ENCODE measurements at regions not wholly inside any gene's neighbourhood (a gene's known extent, or its start where the extent isn't known, plus 50 kb on each side); places are given as distances from the start of the nearest gene placed in this dataset.

DNA sequence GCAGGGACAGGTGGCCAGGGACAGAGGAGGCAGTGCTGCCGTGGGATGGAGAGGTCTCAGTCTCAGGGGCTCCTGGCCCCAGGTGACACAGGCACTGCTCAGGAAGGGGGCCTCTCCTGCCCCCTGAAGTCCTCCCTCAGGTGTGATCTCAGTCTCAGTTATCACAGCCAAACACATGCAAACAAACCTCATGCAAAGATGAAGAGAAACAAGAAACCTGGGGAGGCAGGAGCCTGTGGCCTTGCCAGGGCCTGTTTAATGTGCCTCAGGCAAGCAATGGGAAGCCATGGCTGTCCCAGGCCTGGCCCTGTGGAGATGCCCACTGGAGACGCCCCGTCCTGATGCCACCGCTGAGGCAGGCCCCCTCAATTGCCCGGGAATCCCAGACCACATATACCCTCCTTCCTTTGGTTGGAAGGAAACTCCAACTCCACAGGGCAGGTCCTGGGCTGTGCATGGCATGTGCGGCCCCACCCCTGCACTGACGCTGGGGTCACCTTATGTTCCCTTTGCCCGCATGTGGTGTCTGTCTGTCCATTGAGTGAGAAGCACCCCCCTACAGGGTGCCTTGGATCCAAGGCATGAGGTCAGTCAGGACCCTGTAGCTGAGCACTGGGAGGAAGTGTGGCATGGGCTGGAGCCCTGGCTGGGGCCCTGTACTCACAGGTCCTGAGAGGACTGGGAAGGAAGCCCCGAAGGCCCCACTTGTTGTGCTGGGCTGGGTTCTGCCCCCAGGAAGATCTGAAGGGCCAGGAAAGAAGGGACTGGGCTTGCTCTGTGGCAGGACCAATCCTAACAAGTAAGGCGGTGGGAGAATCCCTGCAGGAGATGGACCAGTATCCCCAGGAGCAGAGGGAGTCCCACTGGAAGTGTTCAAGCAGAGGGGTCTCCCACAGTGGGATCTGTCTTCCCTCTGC lies 68.8 kb upstream of the RAB6C start:
- TF ChIP-seq, protein P1, sequence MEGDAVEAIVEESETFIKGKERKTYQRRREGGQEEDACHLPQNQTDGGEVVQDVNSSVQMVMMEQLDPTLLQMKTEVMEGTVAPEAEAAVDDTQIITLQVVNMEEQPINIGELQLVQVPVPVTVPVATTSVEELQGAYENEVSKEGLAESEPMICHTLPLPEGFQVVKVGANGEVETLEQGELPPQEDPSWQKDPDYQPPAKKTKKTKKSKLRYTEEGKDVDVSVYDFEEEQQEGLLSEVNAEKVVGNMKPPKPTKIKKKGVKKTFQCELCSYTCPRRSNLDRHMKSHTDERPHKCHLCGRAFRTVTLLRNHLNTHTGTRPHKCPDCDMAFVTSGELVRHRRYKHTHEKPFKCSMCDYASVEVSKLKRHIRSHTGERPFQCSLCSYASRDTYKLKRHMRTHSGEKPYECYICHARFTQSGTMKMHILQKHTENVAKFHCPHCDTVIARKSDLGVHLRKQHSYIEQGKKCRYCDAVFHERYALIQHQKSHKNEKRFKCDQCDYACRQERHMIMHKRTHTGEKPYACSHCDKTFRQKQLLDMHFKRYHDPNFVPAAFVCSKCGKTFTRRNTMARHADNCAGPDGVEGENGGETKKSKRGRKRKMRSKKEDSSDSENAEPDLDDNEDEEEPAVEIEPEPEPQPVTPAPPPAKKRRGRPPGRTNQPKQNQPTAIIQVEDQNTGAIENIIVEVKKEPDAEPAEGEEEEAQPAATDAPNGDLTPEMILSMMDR (conservative IDR thresholded peaks at IDR 0.05; ENCODE audit: low read length) = no peak
- H3K4me3 ChIP-seq (ENCODE audit: low read length) = no peak overlapping the region

DNA sequence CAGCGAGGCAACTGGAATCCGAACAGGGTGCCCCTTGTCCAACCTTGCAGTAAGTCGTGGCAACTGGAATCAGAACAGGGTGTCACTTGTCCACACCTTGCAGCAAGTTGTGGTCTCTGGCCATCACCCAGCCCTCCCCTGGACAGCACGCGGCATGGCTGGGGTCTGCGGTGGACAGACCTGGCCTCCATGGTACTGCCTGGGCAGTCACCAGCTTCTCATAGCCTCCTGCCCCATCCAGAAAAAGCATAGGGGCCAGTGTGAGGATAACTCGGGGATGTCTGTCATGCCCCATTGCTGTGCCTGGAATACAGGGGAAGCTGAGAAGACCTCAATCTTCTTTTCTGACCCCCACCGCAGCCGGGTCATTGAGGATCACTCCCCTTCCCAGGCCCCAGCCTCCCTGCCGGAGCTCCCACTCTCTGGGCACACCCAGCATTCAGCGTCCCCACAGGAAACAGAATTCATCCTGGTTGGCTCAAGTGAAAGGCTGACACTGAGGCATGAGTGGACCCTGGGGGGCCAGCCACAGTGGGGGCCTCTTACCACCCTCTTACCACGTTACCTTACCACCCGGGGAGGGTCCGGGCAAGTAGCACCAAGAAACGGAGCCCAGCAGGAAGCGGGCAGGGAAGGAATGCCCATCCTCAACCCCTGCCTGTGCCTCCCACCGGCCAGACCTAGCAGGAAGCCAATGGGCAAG lies 68.0 kb upstream of the RAB6C start:
- no peak for DNase-seq (ENCODE audit: low read depth)
- TF ChIP-seq, protein P1 (conservative IDR thresholded peaks at IDR 0.05; ENCODE audit: low read length) = no peak
- H3K4me3 ChIP-seq (ENCODE audit: low read length) = no peak overlapping the region

More for the DNA sequence above, 68.8 kb upstream of the RAB6C start:
- no peak for DNase-seq (ENCODE audit: low read depth)

DNA sequence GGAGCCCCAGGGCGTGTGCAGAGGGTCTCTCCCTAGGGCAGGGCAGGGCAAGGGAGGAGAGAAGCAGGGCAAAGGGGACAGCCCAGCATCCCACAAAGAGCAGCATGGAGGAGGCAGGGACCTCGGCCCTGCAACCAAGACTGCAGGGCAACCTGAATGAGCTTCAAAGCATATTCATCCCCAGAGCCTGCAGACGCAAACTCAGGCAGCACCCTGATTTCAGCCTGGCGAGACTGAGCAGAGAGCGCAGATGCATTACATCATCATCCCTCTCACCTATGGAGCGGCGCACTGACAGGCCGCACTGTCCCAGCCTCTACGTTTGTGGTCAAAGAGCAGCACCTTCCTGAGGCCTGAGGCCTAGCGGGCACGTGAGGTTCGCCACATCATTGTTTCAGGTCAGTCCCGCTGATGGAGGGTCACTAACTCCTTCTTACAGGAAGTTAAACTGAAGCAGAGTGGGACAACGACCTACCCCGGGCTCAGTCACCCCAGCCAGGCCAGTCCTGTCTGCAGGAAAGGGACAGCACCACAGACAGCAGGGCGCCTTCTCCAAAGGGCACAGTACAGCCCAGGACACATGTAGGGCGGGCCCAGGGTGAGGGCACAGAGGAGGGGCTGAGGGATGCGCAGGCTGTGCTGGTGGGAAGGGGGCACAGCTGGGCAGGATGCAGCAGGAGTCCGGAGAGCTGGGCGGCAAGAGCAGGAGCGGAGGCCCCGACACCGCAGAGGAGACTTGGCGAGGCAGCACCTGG lies 67.2 kb upstream of the RAB6C start:
- no peak for DNase-seq (ENCODE audit: low read depth)
- TF ChIP-seq, protein P1 (conservative IDR thresholded peaks at IDR 0.05; ENCODE audit: low read length) = no peak
- no peak overlapping the region for H3K4me3 ChIP-seq (ENCODE audit: low read length)

DNA sequence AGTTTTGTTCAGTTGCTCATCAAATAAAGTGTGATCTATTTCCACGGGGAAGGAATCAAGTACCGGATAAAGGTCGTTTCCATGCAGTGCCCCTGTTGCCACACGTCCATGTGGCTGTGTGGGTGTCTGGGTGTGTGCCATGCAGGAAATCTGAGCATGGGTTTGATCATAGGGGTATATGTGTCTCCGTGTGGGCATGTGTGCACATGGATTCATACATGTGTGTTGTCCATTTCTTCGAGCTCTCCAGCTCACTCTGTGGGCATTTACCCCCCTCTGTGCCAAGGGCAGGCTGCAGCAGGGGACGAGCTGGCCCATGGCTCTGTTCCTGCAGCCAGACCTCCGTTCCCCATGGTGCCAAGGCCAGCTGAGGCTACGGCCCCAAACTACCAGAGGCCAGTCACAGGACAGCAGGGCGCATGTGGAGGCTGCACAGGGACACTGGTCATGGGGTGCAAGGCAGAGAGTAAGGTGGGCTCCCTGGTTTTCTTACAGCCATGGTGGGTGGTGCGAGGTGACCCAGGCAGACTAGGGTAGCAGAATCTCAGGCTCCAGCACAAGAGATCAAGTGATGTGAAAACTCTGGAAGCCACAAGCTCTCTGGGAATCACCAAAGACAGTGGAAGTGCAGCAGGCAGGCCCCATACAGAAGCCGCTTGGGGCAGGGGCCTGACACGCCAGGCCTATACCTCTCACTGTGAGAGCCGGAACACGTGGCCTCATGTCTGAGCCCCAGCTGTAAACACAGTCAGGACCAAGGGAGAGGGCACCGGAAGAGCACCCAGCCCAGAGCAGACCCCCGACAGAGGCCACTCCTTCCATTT lies 66.4 kb upstream of the RAB6C start:
- TF ChIP-seq, protein P1 (conservative IDR thresholded peaks at IDR 0.05; ENCODE audit: low read length) = no peak
- DNase-seq (ENCODE audit: low read depth) = no peak
- H3K4me3 ChIP-seq (ENCODE audit: low read length) = no peak overlapping the region

DNA sequence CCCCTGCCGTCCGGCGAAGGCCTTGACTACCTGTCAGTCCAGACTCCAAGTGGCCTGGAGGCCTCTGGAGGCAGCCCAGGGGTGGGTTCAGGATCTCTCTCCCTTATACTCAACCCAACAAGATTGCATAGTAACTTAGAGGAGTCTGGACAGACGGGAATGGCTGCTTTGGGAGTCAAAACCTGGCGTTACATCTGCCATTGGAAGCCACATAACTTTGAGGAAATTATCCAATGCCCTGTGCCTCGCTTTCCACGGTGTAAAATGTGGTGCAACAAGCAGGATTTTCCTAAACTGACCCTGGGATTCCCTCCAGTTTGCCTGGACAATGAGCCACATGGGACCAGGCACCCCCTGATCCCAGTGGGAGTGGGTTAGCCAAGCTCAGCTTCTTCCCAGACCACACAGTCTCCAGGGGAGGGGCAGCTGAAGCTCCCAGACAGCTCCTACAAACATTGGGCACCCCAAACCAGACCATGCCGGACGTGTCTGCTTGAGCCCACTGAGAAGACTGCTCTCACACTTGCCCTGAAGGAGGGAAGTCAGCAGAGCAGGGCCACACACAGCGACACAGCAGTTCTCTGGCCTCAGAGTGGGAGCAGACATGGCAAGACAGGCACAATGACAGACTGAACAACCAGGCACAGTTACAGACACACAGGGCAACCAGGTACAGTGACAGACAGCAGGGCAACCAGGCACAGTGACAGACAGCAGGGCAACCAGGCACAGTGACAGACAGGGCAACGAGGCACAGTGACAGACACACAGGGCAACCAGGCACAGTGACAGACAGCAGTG lies 65.6 kb upstream of the RAB6C start:
- no peak overlapping the region for H3K4me3 ChIP-seq (ENCODE audit: low read length)
- TF ChIP-seq, protein P1 (conservative IDR thresholded peaks at IDR 0.05; ENCODE audit: low read length) = no peak
- DNase-seq (ENCODE audit: low read depth) = no peak

Data from AG10803 (cell line).